HG03469 (cell line): ENCODE measurements at regions not wholly inside any gene's neighbourhood (a gene's known extent, or its start where the extent isn't known, plus 50 kb on each side); places are given as distances from the start of the nearest gene placed in this dataset.

Experiments
- ATAC-seq: cut with Tn5 transposase; IDR thresholded peaks from one replicate; pipeline ENCODE4 v1.9.1; 2021; ENCODE audit warnings: mild to moderate bottlenecking, moderate library complexity, moderate number of reproducible peaks; ENCODE audit not compliant: unreplicated experiment

DNA sequence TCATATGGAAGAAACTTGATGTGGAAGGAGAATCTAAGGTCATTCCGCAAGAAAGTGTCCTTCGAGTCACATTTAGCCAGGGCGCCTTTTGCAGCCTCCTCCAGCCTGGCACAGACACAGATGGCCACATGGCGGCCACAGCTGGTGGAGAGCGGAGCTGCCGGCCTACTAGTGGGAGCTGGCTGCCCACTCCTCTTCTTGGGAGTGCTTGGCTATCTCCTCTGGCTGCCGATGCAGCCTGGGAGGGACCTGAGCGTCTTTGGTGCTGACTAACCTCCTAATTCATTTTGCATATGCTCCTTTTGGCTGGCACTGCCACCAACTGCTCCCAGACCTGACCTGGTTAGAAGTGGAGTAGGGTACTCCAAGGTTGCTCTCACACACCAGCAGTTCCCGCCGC is 199.3 kb upstream of the MYT1L start:
- no peak for ATAC-seq

DNA sequence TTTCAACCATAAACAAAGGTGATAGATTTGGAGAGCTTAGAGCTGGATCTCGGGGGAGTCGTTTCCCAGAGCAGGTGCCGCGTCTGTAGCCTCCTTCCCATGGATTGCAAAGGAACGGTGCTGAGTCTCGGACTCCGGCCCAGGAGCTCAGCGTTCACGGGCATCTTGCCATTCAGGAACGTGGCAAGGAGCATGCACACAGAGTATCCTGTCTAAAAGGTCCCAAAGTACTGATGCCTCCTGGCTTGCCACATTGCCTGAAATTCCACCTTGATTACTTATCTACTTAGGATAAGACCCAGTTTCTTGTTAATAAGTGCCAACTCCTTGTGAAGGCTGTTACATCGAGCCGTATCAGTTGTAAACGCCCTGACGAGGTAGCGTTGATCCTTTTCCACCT is 197.8 kb upstream of the MYT1L start:
- ATAC-seq: no peak

DNA sequence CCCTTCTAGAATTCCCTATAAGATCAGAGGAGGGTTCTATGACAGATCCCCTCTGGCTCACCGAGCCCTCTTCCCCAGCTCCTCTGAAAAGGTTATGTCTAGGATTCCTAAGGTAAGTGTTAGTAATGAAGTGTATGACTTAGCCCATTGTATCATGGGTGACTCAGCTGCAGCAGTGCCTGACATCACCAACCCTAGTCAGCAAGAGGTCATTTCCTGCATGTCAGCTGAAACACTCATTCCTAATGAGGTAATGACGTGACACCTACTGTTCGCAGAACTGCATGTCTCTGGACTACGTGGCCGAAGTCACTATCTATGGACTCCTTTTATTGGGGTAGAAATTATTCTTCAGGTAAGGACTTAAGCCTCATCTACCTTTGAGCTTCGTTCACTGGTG is 196.1 kb upstream of the MYT1L start:
- no peak for ATAC-seq

GRCh38 chr2:2524348-2524941 is 193.4 kb upstream of the MYT1L start:
- no peak for ATAC-seq

GRCh38 chr2:2523461-2524347 is 192.6 kb upstream of the MYT1L start:
- no peak for ATAC-seq

GRCh38 chr2:2520401-2520811 is 189.3 kb upstream of the MYT1L start:
- ATAC-seq: no peak

DNA sequence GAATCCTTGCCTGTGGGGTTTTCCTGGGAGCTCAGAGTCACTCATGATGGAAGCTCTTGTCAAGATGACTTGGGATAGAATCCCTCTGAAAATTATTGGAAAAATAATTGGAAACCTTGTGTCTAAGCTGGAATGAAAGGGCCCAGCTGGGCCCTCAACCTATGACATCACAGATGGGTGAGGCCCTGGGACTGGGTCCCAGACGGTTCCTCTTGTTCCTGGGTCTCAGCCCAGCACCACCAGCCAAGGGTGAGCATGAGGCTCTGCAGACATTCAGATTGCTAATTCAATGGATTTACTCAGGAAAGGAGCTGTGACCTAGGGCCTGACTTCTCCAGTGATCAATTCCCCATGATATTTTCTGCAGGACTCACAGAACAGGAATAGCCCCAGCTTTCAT is 188.3 kb upstream of the MYT1L start:
- no peak for ATAC-seq

- no peak for ATAC-seq
Measured at GRCh38 chr2:2517399-2517798, 186.3 kb upstream of the MYT1L start.

DNA sequence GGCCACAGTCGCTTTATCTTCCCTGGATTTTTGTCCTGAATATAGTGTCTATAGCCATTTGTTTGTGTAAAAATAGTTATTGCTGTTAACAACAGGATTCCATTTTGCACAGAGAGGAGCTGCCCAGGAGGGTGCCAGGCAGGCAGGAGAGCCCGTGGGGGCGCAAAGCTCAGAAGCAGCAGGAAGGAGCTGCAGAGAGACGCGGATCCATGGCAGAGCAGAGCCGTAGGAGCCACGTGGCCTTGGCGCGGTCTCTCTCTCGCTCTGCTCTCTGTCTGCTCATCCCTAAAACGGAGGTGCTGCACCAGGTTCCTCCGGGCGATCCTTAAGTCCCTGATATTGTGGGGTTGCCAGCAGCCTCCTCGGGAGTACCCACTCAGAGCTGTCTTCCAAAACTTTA is 185.3 kb upstream of the MYT1L start:
- no peak for ATAC-seq

GRCh38 chr2:2512931-2513330 is 181.9 kb upstream of the MYT1L start:
- no peak for ATAC-seq

- no peak for ATAC-seq
Measured at GRCh38 chr2:2507417-2507997, 176.4 kb upstream of the MYT1L start.

- no peak for ATAC-seq
Measured at GRCh38 chr2:2506536-2506935, 175.5 kb upstream of the MYT1L start.

DNA sequence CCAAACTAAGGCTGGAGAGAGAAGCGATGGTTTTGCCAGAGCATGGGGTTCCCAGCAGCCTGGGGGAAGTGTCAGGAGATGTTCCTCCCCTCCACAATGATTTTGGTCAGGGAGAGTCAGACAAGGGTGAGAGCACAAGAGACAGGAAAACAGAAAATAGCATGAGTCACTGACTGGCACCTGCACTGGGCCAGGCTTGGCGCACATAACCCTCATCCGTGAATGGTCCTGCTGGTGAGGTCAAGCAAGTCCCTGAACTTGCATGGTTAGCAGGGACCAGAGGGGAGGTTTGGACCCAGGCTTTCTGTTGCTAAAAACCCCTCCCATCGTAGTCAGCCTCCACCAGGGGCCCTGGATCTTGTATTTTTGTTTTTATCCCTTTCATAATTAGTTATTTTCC is 174.5 kb upstream of the MYT1L start:
- no peak for ATAC-seq

DNA sequence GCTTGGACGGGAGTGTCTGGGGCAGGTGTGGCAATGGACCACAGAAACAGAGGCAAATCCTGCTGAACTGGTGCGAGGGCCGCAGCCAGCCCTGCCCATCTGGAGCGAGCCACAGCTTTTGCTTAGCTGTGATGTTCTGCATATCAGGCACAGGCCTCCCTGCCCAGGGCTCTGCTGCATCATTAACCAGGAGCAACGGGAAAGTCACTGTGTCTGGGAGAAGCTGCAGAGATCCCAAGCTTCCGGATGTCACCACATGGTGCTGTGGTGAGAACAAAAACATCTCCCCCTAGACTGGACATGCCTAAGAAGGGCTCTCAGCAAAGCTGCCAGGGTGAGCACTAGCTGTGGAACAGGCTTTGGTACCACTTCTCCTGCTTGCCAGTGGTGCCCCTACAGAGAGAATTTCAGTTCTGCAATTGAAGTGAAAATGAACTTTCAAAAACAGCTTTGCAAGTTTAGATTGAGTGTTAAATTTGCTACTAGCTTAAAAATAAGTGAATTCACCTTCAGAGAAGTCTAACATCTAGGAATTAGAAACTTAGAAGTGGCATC is 172.9 kb upstream of the MYT1L start:
- no peak for ATAC-seq

DNA sequence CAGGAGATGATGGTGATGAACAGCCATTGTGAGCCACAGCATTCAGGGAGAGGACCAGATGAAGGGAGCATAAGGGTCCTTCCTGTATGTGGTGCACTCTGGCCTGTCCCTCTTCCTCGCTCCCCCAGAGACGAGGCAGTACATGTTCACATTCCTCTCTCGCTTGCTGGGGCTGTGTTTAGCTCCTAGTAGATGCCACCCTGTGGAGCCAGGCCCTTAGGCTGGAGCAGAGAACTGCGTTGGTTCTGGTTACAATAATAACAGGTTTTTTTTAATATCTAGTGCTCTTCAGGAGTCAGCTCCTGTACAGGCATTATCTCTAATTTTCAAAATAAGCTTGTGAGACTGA is 171.1 kb upstream of the MYT1L start:
- ATAC-seq: no peak

DNA sequence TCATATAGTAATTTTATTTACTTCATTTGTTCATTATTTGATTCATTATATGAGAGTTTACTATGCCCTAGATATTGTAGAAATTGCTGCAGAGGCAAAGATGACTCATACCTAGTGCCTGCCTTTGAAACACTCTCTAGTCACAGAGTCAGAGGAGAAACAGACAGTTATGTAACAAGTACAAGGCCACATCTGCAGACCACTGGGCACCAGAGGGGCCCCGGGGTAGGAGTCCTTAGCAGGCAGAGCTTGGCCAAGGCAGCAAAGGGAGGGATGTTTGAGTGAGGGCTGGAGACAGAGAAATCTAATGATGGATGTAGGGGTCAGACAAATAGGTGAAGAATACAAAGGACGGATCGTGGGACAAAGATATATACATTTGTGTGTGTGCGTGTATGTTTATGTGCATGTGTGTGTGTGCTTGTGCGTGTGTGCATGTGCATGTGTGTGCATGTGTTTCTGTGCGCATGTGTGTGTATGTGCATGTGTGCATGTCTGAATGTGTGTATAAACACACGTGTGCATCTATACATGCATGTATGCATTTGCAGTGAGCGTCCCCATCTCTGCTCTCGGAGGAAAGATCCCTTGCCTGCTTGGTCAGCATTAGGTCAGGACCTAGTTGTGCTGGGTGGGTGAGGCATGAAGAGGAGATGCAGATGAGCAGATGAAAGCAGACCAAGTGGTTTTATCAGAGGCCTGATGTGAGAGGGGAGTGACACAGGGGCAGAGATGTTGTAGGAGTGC is 170.6 kb upstream of the MYT1L start:
- ATAC-seq: no peak

DNA sequence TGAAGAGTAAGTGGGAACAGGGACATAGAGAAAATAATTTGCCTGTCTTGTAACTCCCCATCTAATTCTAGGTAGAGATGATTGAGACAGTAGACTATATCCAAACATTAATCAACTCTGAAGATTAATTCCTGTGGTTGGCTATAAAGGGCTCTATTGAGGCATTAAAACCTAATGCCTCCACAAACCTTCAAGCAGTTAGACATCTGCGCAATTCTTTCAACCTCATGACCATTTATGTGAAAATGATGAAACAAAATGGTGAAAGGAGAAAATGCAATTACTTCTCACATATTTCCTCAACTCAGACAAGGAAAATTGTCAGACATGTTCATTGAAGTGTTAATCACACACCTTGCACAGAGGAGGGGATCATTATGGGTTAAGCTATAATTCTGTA is 164.5 kb upstream of the MYT1L start:
- ATAC-seq: no peak

- ATAC-seq: no peak
Measured at GRCh38 chr2:2493496-2493895, 162.4 kb upstream of the MYT1L start.

- no peak for ATAC-seq
Measured at GRCh38 chr2:2492800-2493199, 161.7 kb upstream of the MYT1L start.

DNA sequence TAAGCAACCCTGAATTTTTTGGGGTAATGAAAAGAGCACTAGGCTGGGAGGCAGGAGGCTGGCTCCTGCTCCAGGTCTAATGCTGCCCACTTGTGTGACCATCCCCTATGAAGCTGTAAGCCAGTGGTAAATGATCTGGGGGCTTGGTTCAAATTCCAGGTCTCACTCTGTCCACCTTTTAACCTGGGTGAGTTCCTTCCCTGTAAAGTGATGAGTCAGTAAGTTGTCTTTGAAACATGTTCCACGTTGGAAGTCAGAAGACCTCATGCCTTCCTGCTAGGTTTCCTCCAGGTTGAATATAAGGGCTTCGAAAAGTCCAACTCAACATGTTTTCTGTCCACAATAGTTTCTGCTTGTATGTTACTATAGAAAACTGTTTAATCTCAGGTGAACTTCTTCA is 160.9 kb upstream of the MYT1L start:
- ATAC-seq: no peak

DNA sequence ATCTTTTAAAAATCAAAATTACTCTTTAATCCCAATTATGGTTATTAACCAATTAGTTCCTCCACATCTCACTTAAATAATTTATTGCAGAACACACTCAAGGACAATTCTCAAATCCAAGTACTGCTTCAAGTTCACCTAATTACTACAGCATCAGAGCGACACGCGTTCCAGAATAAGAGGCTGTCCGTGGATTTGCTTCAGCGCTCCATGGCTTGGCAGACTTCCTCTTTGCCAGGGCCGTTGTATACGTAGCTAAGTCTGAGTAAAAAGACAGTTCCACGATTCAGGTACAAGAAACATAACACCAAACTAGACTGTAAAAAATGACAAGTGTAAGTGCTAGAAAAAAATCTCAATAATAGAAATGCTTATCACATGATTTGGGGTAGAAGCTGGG is 153.2 kb upstream of the MYT1L start:
- ATAC-seq: no peak
